SK-N-SH (cell line): ENCODE measurements at regions not wholly inside any gene's neighbourhood (a gene's known extent, or its start where the extent isn't known, plus 50 kb on each side); places are given as distances from the start of the nearest gene placed in this dataset.

Experiments
- CTCF ChIA-PET: fragments of 300-600, 350-600 bp; formaldehyde crosslinking; extraction: SDS; loops from one replicate; lab custom pipeline; 2021; lab: Yijun Ruan, JAX
- POLR2A ChIA-PET: fragments of 350-600 bp; sonication (Branson Sonifier 250); formaldehyde crosslinking; extraction: SDS; loops from one replicate; lab custom pipeline; 2020; ENCODE audit warnings: antibody characterized with exemption, inconsistent platforms; lab: Yijun Ruan, JAX
- DNase-seq: peaks from one replicate; pipeline ENCODE4 v3.0.0; 2012
- H2AFZ ChIP-seq: fragments of 200-600 bp; sonication (generic); 2 replicates; pipeline ENCODE4 v1.8.1; 2016; ENCODE audit warnings: antibody characterized with exemption, mild to moderate bottlenecking, low read depth
- H3F3A ChIP-seq: fragments of 200-600 bp; sonication (generic); replicated peaks from 2 replicates; pipeline ENCODE3; 2016; ENCODE audit warnings: antibody characterized with exemption, mild to moderate bottlenecking; ENCODE audit not compliant: insufficient read depth
- H3K27ac ChIP-seq, 2 experiments: fragments of 200-500 bp in 1 of 2; fragments of 200-600 bp in 1 of 2; sonication (Bioruptor generic) in 1 of 2; sonication (generic), shearing (Covaris generic) in 1 of 2; 2 replicates each; pipeline versions ENCODE4 v1.5.1 to v1.6.1; 2014 to 2016; ENCODE audit warnings: low read depth in 2 of 2, inconsistent platforms in 1 of 2, low read length in 1 of 2, mild to moderate bottlenecking in 1 of 2, mixed read lengths in 1 of 2
- H3K27me3 ChIP-seq: fragments of 200-600 bp; sonication (generic), shearing (Covaris generic); 2 replicates; pipeline ENCODE4 v1.6.1; 2016; ENCODE audit warnings: mixed run types; ENCODE audit not compliant: insufficient read depth
- H3K36me3 ChIP-seq, 2 experiments: fragments of 200-500 bp in 1 of 2; fragments of 200-600 bp in 1 of 2; sonication (Bioruptor generic) in 1 of 2; sonication (generic) in 1 of 2; replicated peaks in 1 of 2; 2 replicates each; pipeline versions ENCODE3 to v1.5.1; 2014 to 2016; ENCODE audit warnings: low read length in 1 of 2, mild to moderate bottlenecking in 1 of 2; ENCODE audit not compliant: insufficient read depth in 2 of 2, control insufficient read depth in 1 of 2
- H3K4me1 ChIP-seq, 2 experiments: fragments of 200-500 bp in 1 of 2; fragments of 200-600 bp in 1 of 2; sonication (Bioruptor generic) in 1 of 2; sonication (generic), shearing (Covaris generic) in 1 of 2; 2 replicates each; pipeline versions ENCODE4 v1.5.1 to v1.6.1; 2014 to 2016; ENCODE audit warnings: low read depth in 1 of 2, low read length in 1 of 2, mixed run types in 1 of 2; ENCODE audit not compliant: insufficient read depth in 2 of 2, control insufficient read depth in 1 of 2
- H3K4me2 ChIP-seq: fragments of 200-600 bp; sonication (generic), shearing (Covaris generic); 2 replicates; pipeline ENCODE4 v1.6.1; 2017; ENCODE audit warnings: mixed run types
- H3K4me3 ChIP-seq, 2 experiments: fragments of 200-500 bp in 1 of 2; fragments of 200-600 bp in 1 of 2; sonication (Bioruptor generic) in 1 of 2; sonication (generic), shearing (Covaris generic) in 1 of 2; 2 replicates each; pipeline versions ENCODE4 v1.5.1 to v1.8.1; 2014 to 2016; ENCODE audit warnings: low read depth in 2 of 2, inconsistent platforms in 1 of 2, low read length in 1 of 2, mild to moderate bottlenecking in 1 of 2, mixed read lengths in 1 of 2, moderate library complexity in 1 of 2
- H3K79me2 ChIP-seq: fragments of 200-600 bp; sonication (generic); 2 replicates; pipeline ENCODE4 v1.8.1; 2017; ENCODE audit warnings: mild to moderate bottlenecking; ENCODE audit not compliant: insufficient read depth
- H3K9ac ChIP-seq: fragments of 200-600 bp; sonication (generic); 2 replicates; pipeline ENCODE4 v1.6.1; 2017; ENCODE audit warnings: mixed run types
- H3K9me2 ChIP-seq: fragments of 200-600 bp; sonication (generic); 2 replicates; pipeline ENCODE4 v1.6.1; 2017; ENCODE audit warnings: mixed run types
- H3K9me3 ChIP-seq: fragments of 200-600 bp; sonication (generic); 2 replicates; pipeline ENCODE4 v1.6.1; 2017; ENCODE audit warnings: mixed run types, mild to moderate bottlenecking, moderate library complexity
- H4K20me1 ChIP-seq: fragments of 200-600 bp; sonication (generic); 2 replicates; pipeline ENCODE4 v1.6.1; 2017; ENCODE audit warnings: mild to moderate bottlenecking, mixed run types; ENCODE audit not compliant: insufficient read depth
- CHD2 ChIP-seq: fragments of 150-350 bp; IDR thresholded peaks from 2 replicates; pipeline ENCODE4 v1.6.1; 2018; ENCODE audit warnings: low read length; ENCODE audit not compliant: partially characterized antibody
- ELF1 ChIP-seq: IDR thresholded peaks from 2 replicates; pipeline ENCODE4 v1.4.0; 2012
- FOSL2 ChIP-seq: IDR thresholded peaks from 2 replicates; pipeline ENCODE4 v1.4.0; 2012; ENCODE audit warnings: low read depth, mild to moderate bottlenecking, moderate library complexity, borderline replicate concordance
- MAX ChIP-seq: IDR thresholded peaks from 2 replicates; pipeline ENCODE4 v1.4.0; 2012; ENCODE audit warnings: low read depth
- MEF2A ChIP-seq: IDR thresholded peaks from 2 replicates; pipeline ENCODE4 v1.4.0; 2012; ENCODE audit warnings: low read depth, borderline replicate concordance
- RAD21 ChIP-seq: IDR thresholded peaks from 2 replicates; pipeline ENCODE4 v1.6.1; 2012; ENCODE audit warnings: mild to moderate bottlenecking, low read length
- SMC3 ChIP-seq: IDR thresholded peaks from 2 replicates; pipeline ENCODE4 v1.6.1; 2012; ENCODE audit warnings: low read depth, low read length, improper control_type of control experiment
- TEAD4 ChIP-seq: IDR thresholded peaks from 2 replicates; pipeline ENCODE4 v1.4.0; 2012; ENCODE audit warnings: mild to moderate bottlenecking, borderline replicate concordance; ENCODE audit not compliant: insufficient read depth
- WGBS: methylation state at CpG from one replicate; pipeline ENCODE4 v1.1.6; 2017; ENCODE audit warnings: low lambda C conversion rate; 5-methylcytosine and 5-hydroxymethylcytosine counted together
- TF ChIP-seq, protein P1 (sequence below): IDR thresholded peaks from 2 replicates; pipeline ENCODE4 v1.6.1; 2012; ENCODE audit warnings: mild to moderate bottlenecking, low read depth, low read length, moderate library complexity
- TF ChIP-seq, protein P2 (sequence below): IDR thresholded peaks from 2 replicates; pipeline ENCODE4 v1.4.0; 2012; ENCODE audit warnings: low read depth, borderline replicate concordance
- TF ChIP-seq, protein P3 (sequence below): IDR thresholded peaks from 2 replicates; pipeline ENCODE4; 2012

DNA sequence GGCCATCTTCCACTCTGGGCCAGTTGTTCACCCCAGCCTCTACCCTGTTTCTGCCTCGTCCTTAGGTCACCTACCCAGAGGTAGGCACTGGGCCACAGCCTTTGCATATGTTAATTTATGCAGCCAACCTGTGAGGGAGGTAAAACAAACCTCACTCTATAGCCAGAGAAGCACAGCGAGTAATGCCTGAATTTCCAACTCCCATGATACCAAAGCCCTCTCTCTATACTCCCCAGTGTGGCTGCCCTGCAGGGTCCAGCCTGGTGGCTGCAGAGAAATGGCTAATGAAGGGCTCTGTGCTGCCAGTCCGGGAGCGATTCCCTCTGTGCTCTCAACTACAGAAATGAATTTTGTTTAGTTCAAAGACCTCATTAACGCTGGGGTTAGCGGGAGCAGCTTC lies 397.0 kb upstream of the CCL2 start (continued):
- TF ChIP-seq, protein P1, sequence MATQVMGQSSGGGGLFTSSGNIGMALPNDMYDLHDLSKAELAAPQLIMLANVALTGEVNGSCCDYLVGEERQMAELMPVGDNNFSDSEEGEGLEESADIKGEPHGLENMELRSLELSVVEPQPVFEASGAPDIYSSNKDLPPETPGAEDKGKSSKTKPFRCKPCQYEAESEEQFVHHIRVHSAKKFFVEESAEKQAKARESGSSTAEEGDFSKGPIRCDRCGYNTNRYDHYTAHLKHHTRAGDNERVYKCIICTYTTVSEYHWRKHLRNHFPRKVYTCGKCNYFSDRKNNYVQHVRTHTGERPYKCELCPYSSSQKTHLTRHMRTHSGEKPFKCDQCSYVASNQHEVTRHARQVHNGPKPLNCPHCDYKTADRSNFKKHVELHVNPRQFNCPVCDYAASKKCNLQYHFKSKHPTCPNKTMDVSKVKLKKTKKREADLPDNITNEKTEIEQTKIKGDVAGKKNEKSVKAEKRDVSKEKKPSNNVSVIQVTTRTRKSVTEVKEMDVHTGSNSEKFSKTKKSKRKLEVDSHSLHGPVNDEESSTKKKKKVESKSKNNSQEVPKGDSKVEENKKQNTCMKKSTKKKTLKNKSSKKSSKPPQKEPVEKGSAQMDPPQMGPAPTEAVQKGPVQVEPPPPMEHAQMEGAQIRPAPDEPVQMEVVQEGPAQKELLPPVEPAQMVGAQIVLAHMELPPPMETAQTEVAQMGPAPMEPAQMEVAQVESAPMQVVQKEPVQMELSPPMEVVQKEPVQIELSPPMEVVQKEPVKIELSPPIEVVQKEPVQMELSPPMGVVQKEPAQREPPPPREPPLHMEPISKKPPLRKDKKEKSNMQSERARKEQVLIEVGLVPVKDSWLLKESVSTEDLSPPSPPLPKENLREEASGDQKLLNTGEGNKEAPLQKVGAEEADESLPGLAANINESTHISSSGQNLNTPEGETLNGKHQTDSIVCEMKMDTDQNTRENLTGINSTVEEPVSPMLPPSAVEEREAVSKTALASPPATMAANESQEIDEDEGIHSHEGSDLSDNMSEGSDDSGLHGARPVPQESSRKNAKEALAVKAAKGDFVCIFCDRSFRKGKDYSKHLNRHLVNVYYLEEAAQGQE, result no peak
- TF ChIP-seq RAD21, result no peak
- no peak for TF ChIP-seq CHD2
- TF ChIP-seq SMC3, result no peak
- no peak for TF ChIP-seq ELF1
- TF ChIP-seq, protein P2, sequence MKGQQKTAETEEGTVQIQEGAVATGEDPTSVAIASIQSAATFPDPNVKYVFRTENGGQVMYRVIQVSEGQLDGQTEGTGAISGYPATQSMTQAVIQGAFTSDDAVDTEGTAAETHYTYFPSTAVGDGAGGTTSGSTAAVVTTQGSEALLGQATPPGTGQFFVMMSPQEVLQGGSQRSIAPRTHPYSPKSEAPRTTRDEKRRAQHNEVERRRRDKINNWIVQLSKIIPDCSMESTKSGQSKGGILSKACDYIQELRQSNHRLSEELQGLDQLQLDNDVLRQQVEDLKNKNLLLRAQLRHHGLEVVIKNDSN, result no peak
- TF ChIP-seq, protein P3, sequence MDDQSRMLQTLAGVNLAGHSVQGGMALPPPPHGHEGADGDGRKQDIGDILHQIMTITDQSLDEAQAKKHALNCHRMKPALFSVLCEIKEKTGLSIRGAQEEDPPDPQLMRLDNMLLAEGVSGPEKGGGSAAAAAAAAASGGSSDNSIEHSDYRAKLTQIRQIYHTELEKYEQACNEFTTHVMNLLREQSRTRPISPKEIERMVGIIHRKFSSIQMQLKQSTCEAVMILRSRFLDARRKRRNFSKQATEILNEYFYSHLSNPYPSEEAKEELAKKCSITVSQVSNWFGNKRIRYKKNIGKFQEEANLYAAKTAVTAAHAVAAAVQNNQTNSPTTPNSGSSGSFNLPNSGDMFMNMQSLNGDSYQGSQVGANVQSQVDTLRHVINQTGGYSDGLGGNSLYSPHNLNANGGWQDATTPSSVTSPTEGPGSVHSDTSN, result no peak
- no peak for TF ChIP-seq FOSL2
- TF ChIP-seq MEF2A, result no peak

DNA sequence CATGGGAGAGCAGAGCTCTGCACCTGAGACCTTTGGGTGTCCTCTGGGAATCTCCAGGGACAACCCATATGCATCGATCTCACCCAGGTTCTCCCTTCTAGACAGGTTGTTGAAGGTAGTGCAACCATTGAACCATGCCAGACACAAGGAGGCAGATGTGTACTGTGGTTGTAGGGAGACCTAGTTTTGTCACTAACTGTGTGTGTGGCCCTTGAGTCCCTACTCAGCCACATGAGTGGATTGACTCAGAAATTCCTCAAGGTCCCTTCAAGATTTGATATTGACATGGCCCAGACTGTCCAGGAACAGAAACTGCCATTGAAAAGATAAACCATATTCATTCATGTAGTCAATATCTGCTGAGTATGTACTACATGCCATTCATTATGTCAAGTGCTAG lies 396.4 kb upstream of the CCL2 start:
- Histone ChIP-seq H3K9me2 (no peaks in the 10 kb centered on the region), H3K4me3 (no peak overlapping the region), H3F3A (no peaks in the 10 kb centered on the region), H3K36me3 (no peaks in the 10 kb centered on the region), H3K27me3 (no peaks in the 10 kb centered on the region), H3K4me2 (no peak overlapping the region), H3K27ac (no peak overlapping the region), H4K20me1 (no peaks in the 10 kb centered on the region), H3K4me1 (peaks cover 0 to 5% of the 10 kb centered on the region in 2 experiments; a peak in 1 of 4 replicates), H3K79me2 (no peaks in the 10 kb centered on the region), H3K9me3 (no peaks in the 10 kb centered on the region), H2AFZ (no peak overlapping the region), H3K9ac (no peak overlapping the region)
- POLR2A ChIA-PET, result no interaction called here
- TF ChIP-seq TEAD4 (no peak), MAX (no peak), MEF2A (no peak)
- CTCF ChIA-PET, result interaction anchor here (1.1 kb wide), 1 partner anchor 15 kb away, joined by 3 read pairs; no protein-coding TSS in a partner anchor
- no peak for DNase-seq
- no CpG with 5 or more reads among the region's 1 CpG for WGBS
